GM23338 (cell line): ENCODE measurements at regions not wholly inside any gene's neighbourhood (a gene's known extent, or its start where the extent isn't known, plus 50 kb on each side); places are given as distances from the start of the nearest gene placed in this dataset.

Experiments used
- EZH2 ChIP-seq: fragments of 200-600 bp; sonication (generic); IDR thresholded peaks from one replicate; pipeline ENCODE4 v1.8.0; 2017; ENCODE audit warnings: antibody characterized with exemption, mild to moderate bottlenecking, low read depth; ENCODE audit not compliant: unreplicated experiment
- POLR2AphosphoS5 ChIP-seq: IDR thresholded peaks from 2 replicates; pipeline ENCODE4 v1.6.1; 2016; ENCODE audit warnings: antibody characterized with exemption, low read depth
- TF ChIP-seq, protein P1 (sequence below), 2 experiments: fragments of 200-600 bp in 1 of 2; sonication (generic) in 1 of 2; conservative IDR thresholded peaks; 2 replicates each; pipeline versions ENCODE4 v1.5.1 to v1.6.1; 2016 to 2017; ENCODE audit warnings: antibody characterized with exemption in 2 of 2, low read depth in 2 of 2, mild to moderate bottlenecking in 2 of 2, moderate library complexity in 1 of 2

DNA sequence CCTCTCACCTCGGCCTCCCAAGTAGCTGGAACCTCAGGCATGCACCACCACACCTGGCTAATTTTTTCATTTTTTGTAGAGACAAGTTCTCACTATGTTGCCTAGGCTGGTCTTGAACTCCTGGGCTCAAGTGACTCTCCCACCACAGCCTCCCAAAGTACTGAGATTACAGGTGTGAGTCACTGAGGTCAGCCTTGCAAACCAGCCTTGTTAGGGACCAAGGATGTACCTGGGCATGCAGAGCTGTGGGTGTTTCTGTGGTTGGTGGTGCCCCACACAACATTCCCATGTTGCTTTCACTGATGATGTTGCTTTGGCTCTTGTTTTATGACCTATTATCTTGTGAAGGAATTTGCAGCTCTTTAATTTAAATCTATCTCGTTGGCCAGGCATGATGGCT lies 54.8 kb downstream of the OTUD1 start:
- TF ChIP-seq, protein P1, sequence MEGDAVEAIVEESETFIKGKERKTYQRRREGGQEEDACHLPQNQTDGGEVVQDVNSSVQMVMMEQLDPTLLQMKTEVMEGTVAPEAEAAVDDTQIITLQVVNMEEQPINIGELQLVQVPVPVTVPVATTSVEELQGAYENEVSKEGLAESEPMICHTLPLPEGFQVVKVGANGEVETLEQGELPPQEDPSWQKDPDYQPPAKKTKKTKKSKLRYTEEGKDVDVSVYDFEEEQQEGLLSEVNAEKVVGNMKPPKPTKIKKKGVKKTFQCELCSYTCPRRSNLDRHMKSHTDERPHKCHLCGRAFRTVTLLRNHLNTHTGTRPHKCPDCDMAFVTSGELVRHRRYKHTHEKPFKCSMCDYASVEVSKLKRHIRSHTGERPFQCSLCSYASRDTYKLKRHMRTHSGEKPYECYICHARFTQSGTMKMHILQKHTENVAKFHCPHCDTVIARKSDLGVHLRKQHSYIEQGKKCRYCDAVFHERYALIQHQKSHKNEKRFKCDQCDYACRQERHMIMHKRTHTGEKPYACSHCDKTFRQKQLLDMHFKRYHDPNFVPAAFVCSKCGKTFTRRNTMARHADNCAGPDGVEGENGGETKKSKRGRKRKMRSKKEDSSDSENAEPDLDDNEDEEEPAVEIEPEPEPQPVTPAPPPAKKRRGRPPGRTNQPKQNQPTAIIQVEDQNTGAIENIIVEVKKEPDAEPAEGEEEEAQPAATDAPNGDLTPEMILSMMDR (conservative IDR thresholded peaks at IDR 0.05; ENCODE audit: low read depth in 2 of 2) = no peak
- TF ChIP-seq EZH2 (no peak), POLR2AphosphoS5 (no peak)
